Loucy (cell line): ENCODE measurements at regions not wholly inside any gene's neighbourhood (a gene's known extent, or its start where the extent isn't known, plus 50 kb on each side); places are given as distances from the start of the nearest gene placed in this dataset.

Source experiments
- H2AFZ ChIP-seq: fragments of 200-600 bp; sonication (generic); 2 replicates; pipeline ENCODE4 v1.6.0; 2016; ENCODE audit warnings: antibody characterized with exemption, mild to moderate bottlenecking, low read length, moderate library complexity
- H3F3A ChIP-seq: fragments of 200-600 bp; 2 replicates; pipeline ENCODE4 v1.6.0; 2016; ENCODE audit warnings: antibody characterized with exemption, low read depth, mild to moderate bottlenecking
- H3K27me3 ChIP-seq: fragments of 200-600 bp; sonication (generic); 2 replicates; pipeline ENCODE4 v1.6.1; 2014; ENCODE audit warnings: low read length, mild to moderate bottlenecking; ENCODE audit not compliant: insufficient read depth, poor library complexity, severe bottlenecking
- H3K36me3 ChIP-seq: fragments of 200-600 bp; sonication (generic); 2 replicates; pipeline ENCODE4 v1.6.1; 2016; ENCODE audit warnings: low read length; ENCODE audit not compliant: insufficient read depth
- H3K4me1 ChIP-seq: fragments of 200-600 bp; sonication (generic); 2 replicates; pipeline ENCODE4 v1.5.1; 2014; ENCODE audit warnings: low read length, mild to moderate bottlenecking; ENCODE audit not compliant: insufficient read depth, poor library complexity, severe bottlenecking
- H3K4me2 ChIP-seq: fragments of 200-600 bp; sonication (generic); 2 replicates; pipeline ENCODE4 v1.6.0; 2014; ENCODE audit warnings: antibody characterized with exemption, low read length, low read depth, mild to moderate bottlenecking; ENCODE audit not compliant: poor library complexity, severe bottlenecking
- H3K4me3 ChIP-seq: fragments of 200-600 bp; sonication (generic); 2 replicates; pipeline ENCODE4 v1.5.1; 2014; ENCODE audit warnings: low read length, mild to moderate bottlenecking, mixed read lengths; ENCODE audit not compliant: poor library complexity, severe bottlenecking
- H3K79me2 ChIP-seq: fragments of 200-600 bp; sonication (generic); 2 replicates; pipeline ENCODE4 v1.6.1; 2014; ENCODE audit warnings: low read length; ENCODE audit not compliant: insufficient read depth
- H3K9ac ChIP-seq: fragments of 200-600 bp; sonication (generic); 2 replicates; pipeline ENCODE4 v1.6.0; 2014; ENCODE audit warnings: mild to moderate bottlenecking, low read depth, low read length, moderate library complexity; ENCODE audit not compliant: poor library complexity, severe bottlenecking
- H3K9me2 ChIP-seq: fragments of 200-600 bp; sonication (generic); replicated peaks from 2 replicates; pipeline ENCODE4 v1.6.1; 2016; ENCODE audit warnings: low read depth, low read length, mixed read lengths
- H3K9me3 ChIP-seq: fragments of 200-600 bp; sonication (generic); 2 replicates; pipeline ENCODE4 v1.6.1; 2014; ENCODE audit warnings: mild to moderate bottlenecking, antibody characterized with exemption, low read length, low read depth; ENCODE audit not compliant: insufficient read depth
- H4K20me1 ChIP-seq: fragments of 200-600 bp; sonication (generic); 2 replicates; pipeline ENCODE4 v1.6.0; 2014; ENCODE audit warnings: antibody characterized with exemption, low read length, mild to moderate bottlenecking; ENCODE audit not compliant: insufficient read depth, poor library complexity, severe bottlenecking
- CTCF ChIP-seq: fragments of 200-600 bp; sonication (generic); conservative IDR thresholded peaks from 2 replicates; pipeline ENCODE4 v1.5.1; 2014; ENCODE audit warnings: mild to moderate bottlenecking, antibody characterized with exemption, low read length
- EZH2phosphoT487 ChIP-seq: fragments of 200-600 bp; IDR thresholded peaks from 2 replicates; pipeline ENCODE4 v1.6.1; 2018; ENCODE audit warnings: antibody characterized with exemption, mild to moderate bottlenecking, moderate library complexity, borderline replicate concordance

DNA sequence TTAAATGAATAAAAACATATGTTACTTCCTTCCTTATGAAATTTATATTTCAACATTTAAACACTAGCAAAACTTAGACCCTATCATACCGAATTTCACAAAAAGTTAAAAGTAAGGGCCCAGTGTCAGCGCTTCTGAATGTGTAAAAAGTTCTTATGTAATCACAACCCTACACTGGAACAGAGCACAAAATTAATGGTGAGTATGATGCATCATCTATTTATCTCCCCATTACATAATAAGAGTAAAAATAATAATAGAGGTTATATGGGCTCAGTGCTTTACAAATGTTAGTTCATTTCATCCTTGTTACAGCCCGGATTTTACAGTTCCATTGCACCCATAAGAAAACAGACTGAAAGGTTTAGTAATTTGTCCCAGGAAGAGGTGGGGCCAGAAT lies 144.9 kb upstream of the POU3F3 start:
- Histone ChIP-seq H3K9me2 (no peaks in the 10 kb centered on the region), H2AFZ (no peak overlapping the region), H3F3A (no peaks in the 10 kb centered on the region), H3K4me3 (no peak overlapping the region), H3K79me2 (no peaks in the 10 kb centered on the region), H3K4me2 (no peak overlapping the region), H3K9ac (no peak overlapping the region), H3K27me3 (no peaks in the 10 kb centered on the region), H3K36me3 (no peaks in the 10 kb centered on the region), H3K4me1 (no peaks in the 10 kb centered on the region), H3K9me3 (no peaks in the 10 kb centered on the region), H4K20me1 (no peaks in the 10 kb centered on the region)
- no peak for TF ChIP-seq CTCF
- no peak for TF ChIP-seq EZH2phosphoT487

GRCh38 chr2:104716061-104716460 lies 137.9 kb upstream of the POU3F3 start:
- H3K4me3 ChIP-seq: no peak overlapping the region
- no peaks in the 10 kb centered on the region for H3K4me1 ChIP-seq
- H3K9me3 ChIP-seq: no peaks in the 10 kb centered on the region
- no peak overlapping the region for H3K4me2 ChIP-seq
- H3F3A ChIP-seq: no peaks in the 10 kb centered on the region
- no peak overlapping the region for H3K9ac ChIP-seq
- H3K9me2 ChIP-seq: no peaks in the 10 kb centered on the region
- H3K79me2 ChIP-seq: no peaks in the 10 kb centered on the region
- H2AFZ ChIP-seq: no peak overlapping the region
- TF ChIP-seq CTCF: no peak
- no peak for TF ChIP-seq EZH2phosphoT487
- H3K36me3 ChIP-seq: no peaks in the 10 kb centered on the region
- H3K27me3 ChIP-seq: no peaks in the 10 kb centered on the region
- H4K20me1 ChIP-seq: no peaks in the 10 kb centered on the region

GRCh38 chr2:104733226-104733943 lies 120.5 kb upstream of the POU3F3 start:
- Histone ChIP-seq H3K27me3 (no peaks in the 10 kb centered on the region), H3K9me3 (peaks cover 9% of the 10 kb centered on the region; the same call in 1 of the 2 replicates), H3K9ac (no peak overlapping the region), H3K4me1 (peaks cover 39% of the 10 kb centered on the region), H3K79me2 (no peaks in the 10 kb centered on the region), H2AFZ (no peak overlapping the region), H3K4me3 (no peak overlapping the region), H3F3A (0 out of 2 replicates have a peak, but pooled peaks cover 4% of the 10 kb centered on the region), H3K4me2 (no peak overlapping the region), H3K36me3 (no peaks in the 10 kb centered on the region), H3K9me2 (no peaks in the 10 kb centered on the region), H4K20me1 (no peaks in the 10 kb centered on the region)
- peak; percentile 71 for TF ChIP-seq CTCF
- TF ChIP-seq EZH2phosphoT487: no peak
